Spleen (tissue), 11 donors: ENCODE measurements at regions not wholly inside any gene's neighbourhood (a gene's known extent, or its start where the extent isn't known, plus 50 kb on each side); places are given as distances from the start of the nearest gene placed in this dataset.

ENCODE experiments used
- DNase-seq: peaks from one replicate; pipeline ENCODE4 v3.0.0-alpha.2; 2020
- H3K27ac ChIP-seq, 8 donors: fragments of 200-600 bp; sonication (generic) in 7 of 8; 1 replicate in 4 of 8; 2 replicates in 4 of 8; pipeline versions ENCODE4 v1.5.0 to v1.8.0; 2016 to 2021; ENCODE audit warnings: inconsistent platforms in 4 of 8, mild to moderate bottlenecking in 4 of 8, moderate library complexity in 1 of 8
- H3K27me3 ChIP-seq, 7 donors: fragments of 200-600 bp; sonication (generic) in 6 of 7; replicated peaks in 1 of 7; 1 replicate in 4 of 7; 2 replicates in 3 of 7; pipeline versions ENCODE4 v1.5.0 to v1.8.0; 2016 to 2021; ENCODE audit warnings: inconsistent platforms in 3 of 7, mild to moderate bottlenecking in 1 of 7
- H3K36me3 ChIP-seq, 6 donors: fragments of 200-600 bp; sonication (generic) in 5 of 6; 1 replicate in 4 of 6; 2 replicates in 2 of 6; pipeline versions ENCODE4 v1.5.0 to v1.8.0; 2016 to 2021; ENCODE audit warnings: inconsistent platforms in 2 of 6
- H3K4me1 ChIP-seq, 6 donors: fragments of 200-600 bp; sonication (generic) in 5 of 6; 1 replicate in 3 of 6; 2 replicates in 3 of 6; pipeline versions ENCODE4 v1.5.0 to v1.8.0; 2016 to 2021; ENCODE audit warnings: inconsistent platforms in 3 of 6
- H3K4me3 ChIP-seq, 8 donors: fragments of 200-600 bp; sonication (generic) in 7 of 8; 1 replicate in 4 of 8; 2 replicates in 4 of 8; pipeline versions ENCODE4 v1.5.0 to v1.8.0; 2016 to 2021; ENCODE audit warnings: inconsistent platforms in 4 of 8, mild to moderate bottlenecking in 4 of 8, moderate library complexity in 2 of 8
- H3K9me3 ChIP-seq, 8 donors: fragments of 200-600 bp; sonication (generic) in 7 of 8; 1 replicate in 4 of 8; 2 replicates in 4 of 8; pipeline versions ENCODE4 v1.5.0 to v1.8.0; 2016 to 2021; ENCODE audit warnings: inconsistent platforms in 4 of 8
- POLR2A ChIP-seq, 3 donors: fragments of 450-650 bp; IDR thresholded peaks; one replicate each; pipeline ENCODE4 v1.5.1; 2017; ENCODE audit warnings: antibody characterized with exemption in 3 of 3, mild to moderate bottlenecking in 1 of 3
- POLR2AphosphoS5 ChIP-seq, 3 donors: sonication (generic); formaldehyde crosslinking; IDR thresholded peaks; one replicate each; pipeline ENCODE4 v1.5.1; 2017; ENCODE audit warnings: antibody characterized with exemption in 3 of 3
- WGBS, 5 donors: extraction: QIAGEN DNeasy Blood & Tissue Kit in 3 of 5; methylation state at CpG; one replicate each; pipeline versions ENCODE4 v1.1.5 to v1.1.7; 2013 to 2018; 5-methylcytosine and 5-hydroxymethylcytosine counted together
- intact Hi-C: fragments of 100-400 bp; cut with DNase I; formaldehyde crosslinking; loops from one replicate; pipeline ENCODE4 v1.15.0; 2023; ENCODE audit warnings: low total_unique reads
- TF ChIP-seq, protein P1 (sequence below), 11 experiments: fragments of 200-600 bp in 7 of 11; fragments of 450-650 bp in 4 of 11; sonication (generic) in 4 of 11; IDR thresholded peaks in 8 of 11; conservative IDR thresholded peaks in 3 of 11; 1 replicate in 7 of 11; 2 replicates in 4 of 11; pipeline versions ENCODE4 v1.4.0 to v1.8.0; 2016 to 2021; ENCODE audit warnings: antibody characterized with exemption in 11 of 11, inconsistent platforms in 4 of 11, mild to moderate bottlenecking in 1 of 11
- donor health status: healthy with polysubstance abuse.
- donor health status: DM: no; HTN: no; CAD: no; lungs with moderate emphysema.
- donor health status: DM: no; HTN: no; CAD: no.
- donor health status: Bipolar disorder and iron deficiency.
- donor health status: healthy.
- donor health status: DM: no; HTN: no; CAD: no.
- donor health status: DM: yes; HTN: yes; CAD: no.

DNA sequence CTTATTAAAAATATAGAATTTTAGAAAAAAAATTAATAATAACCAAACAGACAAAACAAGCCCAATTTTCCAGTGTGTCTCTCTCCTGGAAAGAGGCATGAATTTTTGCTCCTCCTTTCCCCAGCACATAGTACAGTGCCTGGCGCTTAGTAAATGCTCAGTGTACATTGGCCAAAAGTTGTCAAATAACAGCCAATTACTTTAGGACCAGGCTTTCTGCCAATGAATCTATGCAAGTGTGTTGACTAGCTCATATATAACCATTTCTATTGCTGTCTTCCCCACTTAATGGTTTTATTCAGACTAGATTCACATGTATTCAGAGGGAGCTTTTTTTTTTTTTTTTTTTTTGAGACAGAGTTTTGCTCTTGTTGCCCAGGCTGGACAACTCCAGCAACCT lies 120.1 kb upstream of the CD180 start:
- intact Hi-C loops, result no loop called here
- H3K27me3 ChIP-seq, result no peaks in the 10 kb centered on the region
- TF ChIP-seq, protein P1, sequence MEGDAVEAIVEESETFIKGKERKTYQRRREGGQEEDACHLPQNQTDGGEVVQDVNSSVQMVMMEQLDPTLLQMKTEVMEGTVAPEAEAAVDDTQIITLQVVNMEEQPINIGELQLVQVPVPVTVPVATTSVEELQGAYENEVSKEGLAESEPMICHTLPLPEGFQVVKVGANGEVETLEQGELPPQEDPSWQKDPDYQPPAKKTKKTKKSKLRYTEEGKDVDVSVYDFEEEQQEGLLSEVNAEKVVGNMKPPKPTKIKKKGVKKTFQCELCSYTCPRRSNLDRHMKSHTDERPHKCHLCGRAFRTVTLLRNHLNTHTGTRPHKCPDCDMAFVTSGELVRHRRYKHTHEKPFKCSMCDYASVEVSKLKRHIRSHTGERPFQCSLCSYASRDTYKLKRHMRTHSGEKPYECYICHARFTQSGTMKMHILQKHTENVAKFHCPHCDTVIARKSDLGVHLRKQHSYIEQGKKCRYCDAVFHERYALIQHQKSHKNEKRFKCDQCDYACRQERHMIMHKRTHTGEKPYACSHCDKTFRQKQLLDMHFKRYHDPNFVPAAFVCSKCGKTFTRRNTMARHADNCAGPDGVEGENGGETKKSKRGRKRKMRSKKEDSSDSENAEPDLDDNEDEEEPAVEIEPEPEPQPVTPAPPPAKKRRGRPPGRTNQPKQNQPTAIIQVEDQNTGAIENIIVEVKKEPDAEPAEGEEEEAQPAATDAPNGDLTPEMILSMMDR (IDR thresholded peaks at IDR 0.05 in 8 of 11, conservative IDR thresholded peaks at IDR 0.05 in 3 of 11), result no peak
- TF ChIP-seq POLR2A (IDR thresholded peaks at IDR 0.05) (no peak), POLR2AphosphoS5 (IDR thresholded peaks at IDR 0.05) (no peak)
- DNase-seq, result no peak
- no peak overlapping the region for H3K4me3 ChIP-seq
- H3K4me1 ChIP-seq, result peaks cover 4 to 16% (median 11%) of the 10 kb centered on the region in 6 donors
- no peak overlapping the region for H3K27ac ChIP-seq
- H3K36me3 ChIP-seq, result no peaks in the 10 kb centered on the region
- peaks cover 0 to 4% (median 0%) of the 10 kb centered on the region in 8 donors for H3K9me3 ChIP-seq
- 95 to 100% (median 97%) methylated on average over 1 of the region's 1 CpG for WGBS, 5 donors

DNA sequence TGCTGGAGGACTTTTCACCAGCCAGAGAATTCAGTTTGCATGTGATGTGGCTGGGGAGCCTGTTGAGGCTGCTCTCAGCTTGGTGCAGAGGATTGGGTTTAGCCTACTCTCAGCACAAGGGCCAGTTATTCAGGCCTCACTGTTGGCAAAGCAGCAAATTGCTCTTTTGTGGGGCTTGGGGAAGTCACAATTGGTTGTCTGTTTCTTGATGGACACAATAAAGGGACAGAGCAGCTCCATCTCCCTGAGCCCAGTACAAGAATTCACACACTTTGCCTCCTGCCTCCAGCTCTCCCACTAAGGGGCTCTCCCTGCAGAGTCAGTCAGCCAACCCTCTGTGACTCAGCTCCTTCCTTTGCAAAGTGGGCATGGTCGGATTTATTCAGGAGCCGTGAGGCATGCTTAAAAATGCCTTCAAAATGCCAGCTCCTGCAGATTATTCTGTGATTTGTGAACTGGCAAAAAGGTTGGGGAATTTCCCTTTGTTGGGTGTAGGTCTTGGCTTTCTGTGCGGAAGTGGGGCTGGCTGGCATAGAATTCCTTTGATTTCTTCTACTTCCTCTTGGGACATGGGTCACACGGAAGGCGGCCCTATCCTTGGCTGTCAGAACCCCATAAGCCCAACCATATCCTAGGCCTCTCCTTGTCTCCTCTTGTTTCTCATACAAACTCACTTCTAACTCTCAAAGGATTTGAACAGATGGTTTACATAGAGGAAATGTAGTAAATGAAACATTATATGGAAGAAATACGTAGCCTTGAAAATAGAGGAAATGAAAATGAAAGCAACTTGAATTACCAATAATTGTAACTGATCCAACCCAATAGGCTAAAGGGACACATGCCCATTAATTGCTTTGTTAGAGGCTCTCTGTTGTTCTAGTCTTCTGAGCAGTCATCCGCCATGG lies 118.7 kb upstream of the CD180 start:
- H3K4me1 ChIP-seq, result peaks cover 4 to 16% (median 11%) of the 10 kb centered on the region in 6 donors
- H3K36me3 ChIP-seq, result no peaks in the 10 kb centered on the region
- intact Hi-C loops, result no loop called here
- H3K27me3 ChIP-seq, result no peaks in the 10 kb centered on the region
- DNase-seq, result peak; percentile 69
- no peak overlapping the region for H3K4me3 ChIP-seq
- H3K9me3 ChIP-seq, result peaks cover 0 to 4% (median 0%) of the 10 kb centered on the region in 8 donors
- peak overlapping the region in 7 of 8 donors; percentile 13 to 65 (median 56) for H3K27ac ChIP-seq
- 44 to 65% (median 59%) methylated on average over 7 of the region's 7 CpGs for WGBS, 5 donors
- TF ChIP-seq POLR2AphosphoS5 (IDR thresholded peaks at IDR 0.05) (no peak), POLR2A (IDR thresholded peaks at IDR 0.05) (no peak)
- TF ChIP-seq, protein P1 (IDR thresholded peaks at IDR 0.05 in 8 of 11, conservative IDR thresholded peaks at IDR 0.05 in 3 of 11), result no peak

DNA sequence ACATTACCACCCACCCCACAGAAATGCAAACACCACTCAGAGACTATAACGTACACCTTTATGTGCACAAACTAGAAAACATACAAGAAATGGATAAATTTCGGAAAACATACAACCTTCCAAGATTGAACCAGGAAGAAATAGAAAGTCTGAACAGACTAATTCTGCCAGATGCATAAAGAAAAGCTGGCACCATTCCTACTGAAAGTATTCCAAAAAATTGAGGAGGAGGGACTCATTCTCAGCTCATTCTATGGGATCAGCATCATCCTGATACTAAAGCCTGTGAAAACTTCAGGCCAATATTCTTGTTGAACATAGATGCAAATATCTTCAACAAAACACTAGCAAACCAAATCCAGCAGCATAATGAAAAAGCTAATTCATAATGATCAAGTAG lies 115.1 kb upstream of the CD180 start:
- Histone ChIP-seq H3K27ac (no peak overlapping the region), H3K9me3 (peaks cover 0 to 4% (median 0%) of the 10 kb centered on the region in 8 donors), H3K36me3 (no peaks in the 10 kb centered on the region), H3K4me3 (no peak overlapping the region), H3K4me1 (peaks cover 4 to 16% (median 11%) of the 10 kb centered on the region in 6 donors), H3K27me3 (no peaks in the 10 kb centered on the region)
- TF ChIP-seq, protein P1 (IDR thresholded peaks at IDR 0.05 in 8 of 11, conservative IDR thresholded peaks at IDR 0.05 in 3 of 11), result no peak
- no peak for TF ChIP-seq POLR2A (IDR thresholded peaks at IDR 0.05)
- no peak for TF ChIP-seq POLR2AphosphoS5 (IDR thresholded peaks at IDR 0.05)
- whole genome bisulfite sequencing, 5 donors, result 89 to 94% (median 90%) methylated on average over 2 of the region's 2 CpGs
- intact Hi-C loops, result no loop called here
- DNase-seq, result no peak

DNA sequence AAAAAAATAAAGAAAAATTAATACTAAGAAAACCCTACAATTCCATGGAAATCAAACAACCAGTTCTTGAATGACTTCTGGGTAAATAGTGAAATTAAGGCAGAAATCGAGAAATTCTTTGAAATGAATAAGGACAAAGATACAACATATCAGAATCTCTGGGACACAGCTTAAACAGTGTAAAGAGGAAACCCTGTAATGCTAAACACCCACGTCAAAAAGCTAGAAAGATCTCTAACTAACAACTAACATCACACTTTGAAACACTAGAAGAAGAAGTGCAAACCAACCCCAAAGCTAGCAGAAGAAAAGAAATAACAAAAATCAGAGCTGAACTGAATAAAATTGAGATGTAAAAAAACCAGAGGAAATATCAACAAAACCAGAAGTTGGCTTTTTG lies 114.6 kb upstream of the CD180 start:
- Histone ChIP-seq H3K27me3 (no peaks in the 10 kb centered on the region), H3K9me3 (peaks cover 0 to 4% (median 0%) of the 10 kb centered on the region in 8 donors), H3K36me3 (no peaks in the 10 kb centered on the region), H3K27ac (no peak overlapping the region), H3K4me1 (peaks cover 3 to 16% (median 11%) of the 10 kb centered on the region in 6 donors), H3K4me3 (no peak overlapping the region)
- intact Hi-C loops, result no loop called here
- TF ChIP-seq, protein P1 (IDR thresholded peaks at IDR 0.05 in 8 of 11, conservative IDR thresholded peaks at IDR 0.05 in 3 of 11), result no peak
- DNase-seq, result no peak
- WGBS, 5 donors, result 65 to 83% (median 79%) methylated on average over 2 of the region's 2 CpGs
